ENCODE measurements at regions not wholly inside any gene's neighbourhood (a gene's known extent, or its start where the extent isn't known, plus 50 kb on each side); places are given as distances from the start of the nearest gene placed in this dataset.

- TF ChIP-seq, protein P1, sequence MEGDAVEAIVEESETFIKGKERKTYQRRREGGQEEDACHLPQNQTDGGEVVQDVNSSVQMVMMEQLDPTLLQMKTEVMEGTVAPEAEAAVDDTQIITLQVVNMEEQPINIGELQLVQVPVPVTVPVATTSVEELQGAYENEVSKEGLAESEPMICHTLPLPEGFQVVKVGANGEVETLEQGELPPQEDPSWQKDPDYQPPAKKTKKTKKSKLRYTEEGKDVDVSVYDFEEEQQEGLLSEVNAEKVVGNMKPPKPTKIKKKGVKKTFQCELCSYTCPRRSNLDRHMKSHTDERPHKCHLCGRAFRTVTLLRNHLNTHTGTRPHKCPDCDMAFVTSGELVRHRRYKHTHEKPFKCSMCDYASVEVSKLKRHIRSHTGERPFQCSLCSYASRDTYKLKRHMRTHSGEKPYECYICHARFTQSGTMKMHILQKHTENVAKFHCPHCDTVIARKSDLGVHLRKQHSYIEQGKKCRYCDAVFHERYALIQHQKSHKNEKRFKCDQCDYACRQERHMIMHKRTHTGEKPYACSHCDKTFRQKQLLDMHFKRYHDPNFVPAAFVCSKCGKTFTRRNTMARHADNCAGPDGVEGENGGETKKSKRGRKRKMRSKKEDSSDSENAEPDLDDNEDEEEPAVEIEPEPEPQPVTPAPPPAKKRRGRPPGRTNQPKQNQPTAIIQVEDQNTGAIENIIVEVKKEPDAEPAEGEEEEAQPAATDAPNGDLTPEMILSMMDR (IDR thresholded peaks at IDR 0.05; ENCODE audit: low read depth, low read length, poor library complexity, severe bottlenecking): no peak
- TF ChIP-seq EZH2phosphoT487 (IDR thresholded peaks at IDR 0.05; ENCODE audit: borderline replicate concordance, low read length): no peak
These were observed 56.9 kb upstream of the TBC1D5 start for GRCh38 chr3:17799312-17799711.
